PFSK-1 (cell line): ENCODE measurements at regions not wholly inside any gene's neighbourhood (a gene's known extent, or its start where the extent isn't known, plus 50 kb on each side); places are given as distances from the start of the nearest gene placed in this dataset.

Experiments used
- FOXP2 ChIP-seq: optimal IDR thresholded peaks from 2 replicates; pipeline ENCODE3; 2011; ENCODE audit warnings: borderline replicate concordance, control low read depth, inconsistent platforms; ENCODE audit not compliant: insufficient read depth; ENCODE audit errors: extremely low read length, extremely low read depth
- POLR2AphosphoS5 ChIP-seq: IDR thresholded peaks from 2 replicates; pipeline ENCODE4 v1.6.1; 2012; ENCODE audit warnings: low read depth, mild to moderate bottlenecking, control low read depth, low read length, moderate library complexity
- REST ChIP-seq, 2 experiments: IDR thresholded peaks; 2 replicates each; pipeline versions ENCODE4 v1.6.1 to v1.8.0; 2011 to 2012; ENCODE audit warnings: low read depth in 2 of 2, low read length in 2 of 2, control low read depth in 1 of 2, inconsistent platforms in 1 of 2, mild to moderate bottlenecking in 1 of 2, moderate library complexity in 1 of 2; ENCODE audit not compliant: insufficient read depth in 1 of 2
- SIN3A ChIP-seq: IDR thresholded peaks from 2 replicates; pipeline ENCODE4 v1.6.1; 2012; ENCODE audit warnings: mild to moderate bottlenecking, low read length, moderate library complexity, borderline replicate concordance; ENCODE audit not compliant: insufficient read depth
- TAF1 ChIP-seq: IDR thresholded peaks from 2 replicates; pipeline ENCODE4 v1.6.1; 2012; ENCODE audit warnings: low read length, control low read depth, borderline replicate concordance; ENCODE audit not compliant: insufficient read depth

GRCh38 chr9:113646946-113647914 lies 183.7 kb downstream of the RGS3 start:
- TF ChIP-seq POLR2AphosphoS5 = no peak
- TF ChIP-seq FOXP2 = no peak
- no peak for TF ChIP-seq SIN3A
- no peak for TF ChIP-seq TAF1
- TF ChIP-seq REST (IDR thresholded peaks at IDR 0.05; ENCODE audit: insufficient read depth in 1 of 2, low read depth in 2 of 2, low read length in 2 of 2) = no peak

- no peak for TF ChIP-seq FOXP2
- TF ChIP-seq TAF1 = no peak
- TF ChIP-seq POLR2AphosphoS5 = no peak
- TF ChIP-seq SIN3A = no peak
- no peak for TF ChIP-seq REST (IDR thresholded peaks at IDR 0.05; ENCODE audit: insufficient read depth in 1 of 2, low read depth in 2 of 2, low read length in 2 of 2)
Observed at GRCh38 chr9:113648048-113648447, 184.5 kb downstream of the RGS3 start.

GRCh38 chr9:113648586-113648985 lies 185.1 kb downstream of the RGS3 start:
- TF ChIP-seq REST (IDR thresholded peaks at IDR 0.05; ENCODE audit: insufficient read depth in 1 of 2, low read depth in 2 of 2, low read length in 2 of 2) (no peak), TAF1 (no peak), FOXP2 (no peak), POLR2AphosphoS5 (no peak), SIN3A (no peak)

- no peak for TF ChIP-seq POLR2AphosphoS5
- no peak for TF ChIP-seq SIN3A
- no peak for TF ChIP-seq TAF1
- TF ChIP-seq FOXP2 = no peak
- no peak for TF ChIP-seq REST (IDR thresholded peaks at IDR 0.05; ENCODE audit: insufficient read depth in 1 of 2, low read depth in 2 of 2, low read length in 2 of 2)
Observed at GRCh38 chr9:113649054-113649453, 185.5 kb downstream of the RGS3 start.
